T47D (cell line): ENCODE measurements at regions not wholly inside any gene's neighbourhood (a gene's known extent, or its start where the extent isn't known, plus 50 kb on each side); places are given as distances from the start of the nearest gene placed in this dataset.

Experiments
- DNase-seq, 2 experiments: peaks; one replicate each; pipeline versions ENCODE4 v3.0.0 to v3.0.0-alpha.2; 2011 to 2012; ENCODE audit warnings: low read depth in 1 of 2, low spot score in 1 of 2
- JUND ChIP-seq: IDR thresholded peaks from 2 replicates; pipeline ENCODE4 v1.6.1; 2012; ENCODE audit warnings: low read depth
- in situ Hi-C: cut with HindIII; loops from 2 replicates; pipeline ENCODE4 v1.10.0; 2016; ENCODE audit warnings: low sequenced_read_pairs, low pct_unique_long_range_greater_than_20kb

- in situ Hi-C loops: no loop called here
- no peak for DNase-seq
- TF ChIP-seq JUND: no peak
Observed at GRCh38 chr4:20362148-20362547, 110.4 kb downstream of the SLIT2 start.

- no peak for TF ChIP-seq JUND
- in situ Hi-C loops: no loop called here
- no peak for DNase-seq
Observed at GRCh38 chr4:20364969-20365368, 113.3 kb downstream of the SLIT2 start.

GRCh38 chr4:20367446-20367845 is 115.7 kb downstream of the SLIT2 start:
- in situ Hi-C loops: no loop called here
- no peak for DNase-seq
- TF ChIP-seq JUND: no peak

- no peak for DNase-seq
- in situ Hi-C loops: no loop called here
- no peak for TF ChIP-seq JUND
Observed at GRCh38 chr4:20368926-20369325, 117.2 kb downstream of the SLIT2 start.

- in situ Hi-C loops: no loop called here
- TF ChIP-seq JUND: no peak
- DNase-seq: no peak
Observed at GRCh38 chr4:20370274-20370673, 118.6 kb downstream of the SLIT2 start.

- no peak for TF ChIP-seq JUND
- no peak for DNase-seq
- in situ Hi-C loops: no loop called here
Observed at GRCh38 chr4:20376070-20376469, 124.4 kb downstream of the SLIT2 start.

GRCh38 chr4:20378181-20378580 is 126.5 kb downstream of the SLIT2 start:
- in situ Hi-C loops: no loop called here
- TF ChIP-seq JUND: no peak
- DNase-seq: no peak

GRCh38 chr4:20381005-20381404 is 129.3 kb downstream of the SLIT2 start:
- DNase-seq: no peak
- in situ Hi-C loops: no loop called here
- no peak for TF ChIP-seq JUND

- TF ChIP-seq JUND: no peak
- in situ Hi-C loops: no loop called here
- DNase-seq: no peak
Observed at GRCh38 chr4:20383283-20383682, 131.6 kb downstream of the SLIT2 start.

GRCh38 chr4:20383969-20384368 is 132.3 kb downstream of the SLIT2 start:
- no peak for TF ChIP-seq JUND
- DNase-seq: no peak
- in situ Hi-C loops: no loop called here

GRCh38 chr4:20384456-20384855 is 132.8 kb downstream of the SLIT2 start:
- in situ Hi-C loops: no loop called here
- TF ChIP-seq JUND: no peak

GRCh38 chr4:20386001-20386740 is 134.5 kb downstream of the SLIT2 start:
- DNase-seq: no peak
- in situ Hi-C loops: no loop called here
- no peak for TF ChIP-seq JUND

More at GRCh38 chr4:20384456-20384855, 132.8 kb downstream of the SLIT2 start:
- DNase-seq: no peak

- no peak for DNase-seq
- in situ Hi-C loops: no loop called here
Observed at GRCh38 chr4:20386906-20387305, 135.2 kb downstream of the SLIT2 start.

GRCh38 chr4:20391198-20391597 is 139.5 kb downstream of the SLIT2 start:
- no peak for DNase-seq
- in situ Hi-C loops: no loop called here
- no peak for TF ChIP-seq JUND

More at GRCh38 chr4:20386906-20387305, 135.2 kb downstream of the SLIT2 start:
- no peak for TF ChIP-seq JUND
